ENCODE measurements at regions not wholly inside any gene's neighbourhood (a gene's known extent, or its start where the extent isn't known, plus 50 kb on each side); places are given as distances from the start of the nearest gene placed in this dataset.

GRCh38 chr19:31211088-31211487, 138.1 kb downstream of the TSHZ3 start (continued):
- no peak for TF ChIP-seq MAX (IDR thresholded peaks at IDR 0.05)
